ENCODE measurements at regions not wholly inside any gene's neighbourhood (a gene's known extent, or its start where the extent isn't known, plus 50 kb on each side); places are given as distances from the start of the nearest gene placed in this dataset.
"Not testable (repeated sequence)": the region's sequence is repeated elsewhere in the genome, so short reads cannot be mapped to it uniquely, and the experiment has no call there.

DNA sequence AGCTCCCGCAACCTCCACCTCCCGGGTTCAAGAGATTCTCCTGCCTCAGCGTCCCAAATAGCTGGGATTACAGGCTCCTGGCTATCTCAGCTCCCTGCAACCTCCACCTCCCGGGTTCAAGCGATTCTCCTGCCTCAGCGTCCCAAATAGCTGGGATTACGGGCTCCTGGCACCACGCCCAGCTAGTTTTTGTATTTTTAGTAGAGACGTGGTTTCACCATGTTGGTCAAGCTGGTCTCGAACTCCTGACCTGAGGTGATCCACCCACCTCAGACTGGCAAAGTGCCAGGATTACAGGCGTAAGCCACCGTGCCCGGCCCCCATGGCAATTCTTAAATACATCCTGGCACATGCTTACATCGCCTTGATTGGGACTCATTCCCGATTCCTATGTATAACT is 1394.3 kb downstream of the OLFM4 start:
- TF ChIP-seq, protein P1, sequence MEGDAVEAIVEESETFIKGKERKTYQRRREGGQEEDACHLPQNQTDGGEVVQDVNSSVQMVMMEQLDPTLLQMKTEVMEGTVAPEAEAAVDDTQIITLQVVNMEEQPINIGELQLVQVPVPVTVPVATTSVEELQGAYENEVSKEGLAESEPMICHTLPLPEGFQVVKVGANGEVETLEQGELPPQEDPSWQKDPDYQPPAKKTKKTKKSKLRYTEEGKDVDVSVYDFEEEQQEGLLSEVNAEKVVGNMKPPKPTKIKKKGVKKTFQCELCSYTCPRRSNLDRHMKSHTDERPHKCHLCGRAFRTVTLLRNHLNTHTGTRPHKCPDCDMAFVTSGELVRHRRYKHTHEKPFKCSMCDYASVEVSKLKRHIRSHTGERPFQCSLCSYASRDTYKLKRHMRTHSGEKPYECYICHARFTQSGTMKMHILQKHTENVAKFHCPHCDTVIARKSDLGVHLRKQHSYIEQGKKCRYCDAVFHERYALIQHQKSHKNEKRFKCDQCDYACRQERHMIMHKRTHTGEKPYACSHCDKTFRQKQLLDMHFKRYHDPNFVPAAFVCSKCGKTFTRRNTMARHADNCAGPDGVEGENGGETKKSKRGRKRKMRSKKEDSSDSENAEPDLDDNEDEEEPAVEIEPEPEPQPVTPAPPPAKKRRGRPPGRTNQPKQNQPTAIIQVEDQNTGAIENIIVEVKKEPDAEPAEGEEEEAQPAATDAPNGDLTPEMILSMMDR (conservative IDR thresholded peaks at IDR 0.05; ENCODE audit: low read length) = not testable (repeated sequence)
- not testable (repeated sequence) for TF ChIP-seq EZH2phosphoT487 (IDR thresholded peaks at IDR 0.05; ENCODE audit: borderline replicate concordance, low read depth, low read length)
